Neural cell (in vitro differentiated cells): ENCODE measurements at regions not wholly inside any gene's neighbourhood (a gene's known extent, or its start where the extent isn't known, plus 50 kb on each side); places are given as distances from the start of the nearest gene placed in this dataset.
"Not testable (repeated sequence)": the region's sequence is repeated elsewhere in the genome, so short reads cannot be mapped to it uniquely, and the experiment has no call there.

Experiments
- H2AFZ ChIP-seq: fragments of 200-600, 300-800 bp; sonication (generic), shearing (Covaris generic); 2 replicates; pipeline ENCODE4 v1.6.0; 2014; ENCODE audit warnings: low read depth, mild to moderate bottlenecking, antibody characterized with exemption, low read length, moderate library complexity
- H3F3A ChIP-seq: fragments of 200-600 bp; shearing (Covaris generic); 2 replicates; pipeline ENCODE4 v1.6.1; 2016; ENCODE audit warnings: mild to moderate bottlenecking, moderate library complexity, mixed read lengths, antibody characterized with exemption, low read length; ENCODE audit not compliant: insufficient read depth, poor library complexity, severe bottlenecking
- H3K27ac ChIP-seq: fragments of 200-600, 300-800 bp; sonication (generic), shearing (Covaris generic); 2 replicates; pipeline ENCODE4 v1.5.1; 2014; ENCODE audit warnings: mild to moderate bottlenecking, low read length, moderate library complexity
- H3K27me3 ChIP-seq: fragments of 300-800, 200-600 bp; sonication (generic), shearing (Covaris generic); 2 replicates; pipeline ENCODE4 v1.6.0; 2014; ENCODE audit warnings: mild to moderate bottlenecking, low read depth, low read length, moderate library complexity; ENCODE audit not compliant: insufficient read depth
- H3K36me3 ChIP-seq: fragments of 300-800, 200-600 bp; sonication (generic), shearing (Covaris generic); 2 replicates; pipeline ENCODE4 v1.5.1; 2014; ENCODE audit warnings: mild to moderate bottlenecking, antibody characterized with exemption, low read length, moderate library complexity; ENCODE audit not compliant: insufficient read depth
- H3K4me2 ChIP-seq: fragments of 300-800, 200-600 bp; sonication (generic), shearing (Covaris generic); 2 replicates; pipeline ENCODE4 v1.6.0; 2014; ENCODE audit warnings: mild to moderate bottlenecking, low read length
- H3K4me3 ChIP-seq: fragments of 300-800, 200-600 bp; sonication (generic), shearing (Covaris generic); 2 replicates; pipeline ENCODE4 v1.5.1; 2014; ENCODE audit warnings: mild to moderate bottlenecking, low read length, moderate library complexity
- H3K79me2 ChIP-seq: fragments of 200-600 bp; shearing (Covaris generic); replicated peaks from 2 replicates; pipeline ENCODE4 v1.6.0; 2014; ENCODE audit warnings: mild to moderate bottlenecking, low read length, moderate library complexity; ENCODE audit not compliant: insufficient read depth
- H3K9ac ChIP-seq: fragments of 300-800, 200-600 bp; sonication (generic), shearing (Covaris generic); 2 replicates; pipeline ENCODE4 v1.6.1; 2016; ENCODE audit warnings: mild to moderate bottlenecking, low read length, mixed read lengths
- H3K9me2 ChIP-seq: fragments of 200-600 bp; shearing (Covaris generic); 2 replicates; pipeline ENCODE4 v1.6.1; 2016; ENCODE audit warnings: mild to moderate bottlenecking, low read length, mixed read lengths; ENCODE audit not compliant: insufficient read depth
- H3K9me3 ChIP-seq: fragments of 200-600, 300-800 bp; sonication (generic), shearing (Covaris generic); 2 replicates; pipeline ENCODE4 v1.6.1; 2016; ENCODE audit warnings: mild to moderate bottlenecking, mixed run types, low read length, moderate library complexity, mixed read lengths
- H4K20me1 ChIP-seq: fragments of 200-600 bp; shearing (Covaris generic); 2 replicates; pipeline ENCODE4 v1.6.1; 2016; ENCODE audit warnings: mild to moderate bottlenecking, mixed run types; ENCODE audit not compliant: insufficient read depth
- CTCF ChIP-seq: fragments of 450-650 bp; IDR thresholded peaks from 2 replicates; pipeline ENCODE4 v1.5.1; 2014; ENCODE audit warnings: antibody characterized with exemption, mild to moderate bottlenecking, moderate library complexity; ENCODE audit not compliant: poor library complexity, severe bottlenecking
- EP300 ChIP-seq: fragments of 450-650 bp; conservative IDR thresholded peaks from 2 replicates; pipeline ENCODE4 v1.6.1; 2014; ENCODE audit warnings: antibody characterized with exemption, mild to moderate bottlenecking, moderate library complexity; ENCODE audit not compliant: poor library complexity, severe bottlenecking
- EZH2 ChIP-seq: fragments of 200-600, 300-800 bp; shearing (Covaris generic), sonication (generic); IDR thresholded peaks from 2 replicates; pipeline ENCODE4 v1.6.1; 2014; ENCODE audit warnings: antibody characterized with exemption, low read length, borderline replicate concordance, mild to moderate bottlenecking; ENCODE audit not compliant: insufficient read depth, poor library complexity, severe bottlenecking
- MXI1 ChIP-seq: fragments of 450-650 bp; conservative IDR thresholded peaks from 2 replicates; pipeline ENCODE4 v1.6.1; 2014; ENCODE audit warnings: antibody characterized with exemption, mild to moderate bottlenecking; ENCODE audit not compliant: poor library complexity, severe bottlenecking
- POLR2AphosphoS5 ChIP-seq: IDR thresholded peaks from 2 replicates; pipeline ENCODE4 v1.6.1; 2012
- RAD21 ChIP-seq: fragments of 450-650 bp; conservative IDR thresholded peaks from 2 replicates; pipeline ENCODE4 v1.6.1; 2014; ENCODE audit warnings: antibody characterized with exemption, mild to moderate bottlenecking, moderate library complexity
- REST ChIP-seq: IDR thresholded peaks from 2 replicates; pipeline ENCODE4 v1.6.1; 2012; ENCODE audit warnings: borderline replicate concordance
- SMC3 ChIP-seq: fragments of 450-650 bp; conservative IDR thresholded peaks from 2 replicates; pipeline ENCODE4 v1.6.1; 2014; ENCODE audit warnings: antibody characterized with exemption, mild to moderate bottlenecking, moderate library complexity; ENCODE audit not compliant: poor library complexity
- TAF1 ChIP-seq: IDR thresholded peaks from 2 replicates; pipeline ENCODE4 v1.6.1; 2012; ENCODE audit warnings: low read depth

GRCh38 chr11:134957540-134958335, 545.7 kb upstream of the B3GAT1 start:
- TF ChIP-seq MXI1 (no peak), RAD21 (no peak), EZH2 (no peak), REST (no peak)
- H3K4me2 ChIP-seq, result no peak overlapping the region
- H3K27me3 ChIP-seq, result no peaks in the 10 kb centered on the region
- H2AFZ ChIP-seq, result no peak overlapping the region
- no peaks in the 10 kb centered on the region for H3K9me2 ChIP-seq
- no peaks in the 10 kb centered on the region for H3K79me2 ChIP-seq
- no peaks in the 10 kb centered on the region for H3F3A ChIP-seq
- no peak overlapping the region for H3K9ac ChIP-seq
- H3K27ac ChIP-seq, result no peak overlapping the region
- H3K9me3 ChIP-seq, result no peaks in the 10 kb centered on the region
- no peaks in the 10 kb centered on the region for H3K36me3 ChIP-seq
- no peaks in the 10 kb centered on the region for H4K20me1 ChIP-seq
- H3K4me3 ChIP-seq, result no peak overlapping the region

- Histone ChIP-seq H3K36me3 (no peaks in the 10 kb centered on the region), H3K9me3 (no peaks in the 10 kb centered on the region), H3K27me3 (no peaks in the 10 kb centered on the region), H3K79me2 (no peaks in the 10 kb centered on the region), H3K9ac (no peak overlapping the region), H3K4me3 (no peak overlapping the region), H3F3A (no peaks in the 10 kb centered on the region), H3K4me2 (no peak overlapping the region), H4K20me1 (no peaks in the 10 kb centered on the region), H3K9me2 (no peaks in the 10 kb centered on the region), H3K27ac (no peak overlapping the region), H2AFZ (no peak overlapping the region)
- TF ChIP-seq MXI1 (no peak), POLR2AphosphoS5 (no peak), EZH2 (no peak), EP300 (no peak), CTCF (no peak), REST (no peak), SMC3 (no peak), RAD21 (no peak), TAF1 (no peak)
Observed at GRCh38 chr11:134956450-134957210, 544.6 kb upstream of the B3GAT1 start.

- not testable (repeated sequence) for H3K9me2 ChIP-seq
Observed at GRCh38 chr11:134955970-134956369, 543.9 kb upstream of the B3GAT1 start.

More at GRCh38 chr11:134955970-134956369, 543.9 kb upstream of the B3GAT1 start:
- H3K27ac ChIP-seq, H3K36me3 ChIP-seq, H2AFZ ChIP-seq, H4K20me1 ChIP-seq, H3K9me3 ChIP-seq, H3K27me3 ChIP-seq, H3K4me2 ChIP-seq, H3K4me3 ChIP-seq, H3F3A ChIP-seq, H3K9ac ChIP-seq, H3K79me2 ChIP-seq: not testable (repeated sequence)
